HEK293T (cell line): ENCODE measurements at regions not wholly inside any gene's neighbourhood (a gene's known extent, or its start where the extent isn't known, plus 50 kb on each side); places are given as distances from the start of the nearest gene placed in this dataset.

Source experiments
- BHLHE40 ChIP-seq: fragments of 450-650 bp; IDR thresholded peaks from 2 replicates; pipeline ENCODE4 v1.6.1; 2016; ENCODE audit warnings: mild to moderate bottlenecking, moderate library complexity, borderline replicate concordance
- CTBP1 ChIP-seq: fragments of 450-650 bp; IDR thresholded peaks from 2 replicates; pipeline ENCODE4 v1.6.1; 2016; ENCODE audit warnings: borderline replicate concordance
- ELF4 ChIP-seq: fragments of 450-650 bp; IDR thresholded peaks from 2 replicates; pipeline ENCODE4 v1.6.1; 2017; ENCODE audit warnings: antibody characterized with exemption
- FOXA1 ChIP-seq: fragments of 450-650 bp; IDR thresholded peaks from 2 replicates; pipeline ENCODE4 v1.6.1; 2016; ENCODE audit warnings: mild to moderate bottlenecking
- FOXK2 ChIP-seq: fragments of 450-650 bp; IDR thresholded peaks from 2 replicates; pipeline ENCODE4 v1.6.1; 2016; ENCODE audit warnings: mild to moderate bottlenecking
- FOXM1 ChIP-seq: fragments of 450-650 bp; IDR thresholded peaks from 2 replicates; pipeline ENCODE4 v1.6.1; 2017; ENCODE audit warnings: mild to moderate bottlenecking, borderline replicate concordance
- LEF1 ChIP-seq: fragments of 450-650 bp; IDR thresholded peaks from 2 replicates; pipeline ENCODE4 v1.6.1; 2017; ENCODE audit warnings: mild to moderate bottlenecking, borderline replicate concordance
- SP1 ChIP-seq: fragments of 450-650 bp; IDR thresholded peaks from 2 replicates; pipeline ENCODE4 v1.6.1; 2017
- SUZ12 ChIP-seq: fragments of 450-650 bp; IDR thresholded peaks from 2 replicates; pipeline ENCODE4 v1.6.1; 2016; ENCODE audit warnings: mild to moderate bottlenecking
- TARDBP ChIP-seq: fragments of 450-650 bp; IDR thresholded peaks from 2 replicates; pipeline ENCODE4 v1.6.1; 2016
- ZNF384 ChIP-seq: fragments of 450-650 bp; IDR thresholded peaks from 2 replicates; pipeline ENCODE4 v1.6.1; 2016
- TF ChIP-seq, protein P1 (sequence below): fragments of 450-650 bp; IDR thresholded peaks from 2 replicates; pipeline ENCODE4 v1.6.1; 2016

- TF ChIP-seq FOXK2: no peak
- no peak for TF ChIP-seq ZNF384
- TF ChIP-seq SP1: no peak
- TF ChIP-seq ELF4: no peak
- TF ChIP-seq, protein P1, sequence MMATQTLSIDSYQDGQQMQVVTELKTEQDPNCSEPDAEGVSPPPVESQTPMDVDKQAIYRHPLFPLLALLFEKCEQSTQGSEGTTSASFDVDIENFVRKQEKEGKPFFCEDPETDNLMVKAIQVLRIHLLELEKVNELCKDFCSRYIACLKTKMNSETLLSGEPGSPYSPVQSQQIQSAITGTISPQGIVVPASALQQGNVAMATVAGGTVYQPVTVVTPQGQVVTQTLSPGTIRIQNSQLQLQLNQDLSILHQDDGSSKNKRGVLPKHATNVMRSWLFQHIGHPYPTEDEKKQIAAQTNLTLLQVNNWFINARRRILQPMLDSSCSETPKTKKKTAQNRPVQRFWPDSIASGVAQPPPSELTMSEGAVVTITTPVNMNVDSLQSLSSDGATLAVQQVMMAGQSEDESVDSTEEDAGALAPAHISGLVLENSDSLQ: no peak
- no peak for TF ChIP-seq BHLHE40
- no peak for TF ChIP-seq FOXA1
- no peak for TF ChIP-seq FOXM1
- no peak for TF ChIP-seq LEF1
- no peak for TF ChIP-seq SUZ12
- no peak for TF ChIP-seq TARDBP
- no peak for TF ChIP-seq CTBP1
These were observed 510.6 kb downstream of the SOX11 start for GRCh38 chr2:6202756-6203155.
